GM23248 (cell line): ENCODE measurements at regions not wholly inside any gene's neighbourhood (a gene's known extent, or its start where the extent isn't known, plus 50 kb on each side); places are given as distances from the start of the nearest gene placed in this dataset.

ENCODE experiments used
- EZH2 ChIP-seq: fragments of 200-600 bp; sonication (generic); IDR thresholded peaks from 2 replicates; pipeline ENCODE4 v1.6.1; 2018; ENCODE audit warnings: antibody characterized with exemption, mild to moderate bottlenecking; ENCODE audit not compliant: insufficient read depth, poor library complexity, severe bottlenecking
- EZH2phosphoT487 ChIP-seq: fragments of 200-600 bp; sonication (generic); IDR thresholded peaks from 2 replicates; pipeline ENCODE4 v1.6.1; 2018; ENCODE audit warnings: antibody characterized with exemption, moderate library complexity, mild to moderate bottlenecking, low read depth; ENCODE audit not compliant: insufficient read depth

DNA sequence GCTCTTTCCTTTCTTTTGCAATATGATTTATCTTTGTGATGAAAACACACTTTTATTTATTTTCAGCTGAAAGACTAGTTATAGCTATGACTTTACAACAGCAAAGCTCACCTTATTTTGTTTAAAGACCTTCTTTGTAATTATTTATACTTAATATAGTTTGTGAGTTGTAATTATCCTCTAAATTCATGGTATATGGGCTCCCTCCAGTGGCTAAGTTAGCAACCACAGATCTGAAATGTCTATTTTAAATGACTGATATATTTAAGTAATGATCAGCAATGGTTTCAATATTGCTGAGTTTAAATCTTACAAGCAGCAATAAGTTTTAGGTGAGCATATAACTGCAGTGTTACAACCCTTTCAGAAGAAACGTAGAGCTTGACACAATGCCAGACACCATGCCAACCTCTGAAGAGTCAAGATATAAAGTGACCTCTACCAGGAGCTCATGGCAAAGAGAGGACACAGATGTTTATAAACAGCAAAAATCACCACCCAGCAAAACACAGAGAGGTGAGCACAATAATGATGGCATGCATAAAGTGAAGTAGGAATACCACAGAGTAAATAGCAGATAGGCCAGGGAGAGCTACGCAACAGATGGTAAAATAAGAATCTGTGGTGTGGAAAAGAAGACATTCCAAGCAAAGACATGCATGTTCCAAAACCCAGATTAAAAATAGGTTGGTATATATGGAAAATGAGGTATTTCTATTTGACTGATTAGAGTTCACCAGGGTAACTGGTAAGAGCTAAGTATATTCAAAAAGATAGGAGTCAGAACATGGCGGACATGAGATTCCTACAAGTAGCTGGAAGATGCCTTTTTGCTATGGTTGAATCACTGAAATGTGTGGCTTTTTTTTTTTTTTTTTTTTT, 143.7 kb upstream of the ZNF385D start:
- TF ChIP-seq EZH2 (no peak), EZH2phosphoT487 (no peak)
